Hepatocyte (in vitro differentiated cells): ENCODE measurements at regions not wholly inside any gene's neighbourhood (a gene's known extent, or its start where the extent isn't known, plus 50 kb on each side); places are given as distances from the start of the nearest gene placed in this dataset.

Experiments used
- DNase-seq: peaks from one replicate; pipeline ENCODE4 v3.0.0-alpha.2; 2016; ENCODE audit warnings: low spot score
- H2AFZ ChIP-seq: fragments of 200-600 bp; sonication (generic); 2 replicates; pipeline ENCODE4 v1.6.0; 2016; ENCODE audit warnings: antibody characterized with exemption, mild to moderate bottlenecking
- H3K27ac ChIP-seq: fragments of 200-600 bp; sonication (generic); 2 replicates; pipeline ENCODE4 v1.5.1; 2016; ENCODE audit warnings: mild to moderate bottlenecking
- H3K27me3 ChIP-seq: fragments of 200-600 bp; sonication (generic); 2 replicates; pipeline ENCODE4 v1.6.1; 2016
- H3K36me3 ChIP-seq: fragments of 200-600 bp; sonication (generic); replicated peaks from 2 replicates; pipeline ENCODE4 v1.5.1; 2016; ENCODE audit warnings: low read depth; ENCODE audit not compliant: insufficient read depth
- H3K4me1 ChIP-seq: fragments of 200-600 bp; sonication (generic); 2 replicates; pipeline ENCODE4 v1.5.1; 2016; ENCODE audit warnings: mild to moderate bottlenecking, moderate library complexity; ENCODE audit not compliant: insufficient read depth
- H3K4me2 ChIP-seq: fragments of 200-600 bp; sonication (generic); 2 replicates; pipeline ENCODE4 v1.6.0; 2016
- H3K4me3 ChIP-seq: fragments of 200-600 bp; sonication (generic); 2 replicates; pipeline ENCODE4 v1.5.1; 2016; ENCODE audit warnings: mild to moderate bottlenecking
- H3K79me2 ChIP-seq: fragments of 200-600 bp; sonication (generic); 2 replicates; pipeline ENCODE4 v1.6.0; 2017; ENCODE audit warnings: mild to moderate bottlenecking
- H3K9me2 ChIP-seq: fragments of 200-600 bp; sonication (generic); replicated peaks from 2 replicates; pipeline ENCODE4 v1.6.0; 2017; ENCODE audit warnings: mild to moderate bottlenecking; ENCODE audit not compliant: insufficient read depth
- H3K9me3 ChIP-seq: fragments of 200-600 bp; sonication (generic); 2 replicates; pipeline ENCODE4 v1.5.1; 2016; ENCODE audit warnings: low read depth, mild to moderate bottlenecking
- H4K20me1 ChIP-seq: fragments of 200-600 bp; sonication (generic); 2 replicates; pipeline ENCODE4 v1.6.0; 2016; ENCODE audit warnings: mild to moderate bottlenecking; ENCODE audit not compliant: insufficient read depth, poor library complexity, severe bottlenecking
- EZH2 ChIP-seq: fragments of 200-600 bp; sonication (generic); IDR thresholded peaks from 2 replicates; pipeline ENCODE4 v1.6.1; 2016; ENCODE audit warnings: antibody characterized with exemption, mild to moderate bottlenecking, borderline replicate concordance
- EZH2phosphoT487 ChIP-seq: fragments of 200-600 bp; sonication (generic); IDR thresholded peaks from one replicate; pipeline ENCODE4 v1.6.1; 2018; ENCODE audit warnings: antibody characterized with exemption, mild to moderate bottlenecking, low read depth, moderate library complexity; ENCODE audit not compliant: unreplicated experiment, severe bottlenecking
- WGBS: methylation state at CpG from one replicate; pipeline ENCODE4 v1.1.6; 2016; ENCODE audit warnings: low lambda C conversion rate; ENCODE audit errors: missing lambda C conversion rate; 5-methylcytosine and 5-hydroxymethylcytosine counted together
- TF ChIP-seq, protein P1 (sequence below): fragments of 200-600 bp; sonication (generic); IDR thresholded peaks from 2 replicates; pipeline ENCODE4 v1.5.1; 2016; ENCODE audit warnings: antibody characterized with exemption, mild to moderate bottlenecking; ENCODE audit not compliant: poor library complexity

DNA sequence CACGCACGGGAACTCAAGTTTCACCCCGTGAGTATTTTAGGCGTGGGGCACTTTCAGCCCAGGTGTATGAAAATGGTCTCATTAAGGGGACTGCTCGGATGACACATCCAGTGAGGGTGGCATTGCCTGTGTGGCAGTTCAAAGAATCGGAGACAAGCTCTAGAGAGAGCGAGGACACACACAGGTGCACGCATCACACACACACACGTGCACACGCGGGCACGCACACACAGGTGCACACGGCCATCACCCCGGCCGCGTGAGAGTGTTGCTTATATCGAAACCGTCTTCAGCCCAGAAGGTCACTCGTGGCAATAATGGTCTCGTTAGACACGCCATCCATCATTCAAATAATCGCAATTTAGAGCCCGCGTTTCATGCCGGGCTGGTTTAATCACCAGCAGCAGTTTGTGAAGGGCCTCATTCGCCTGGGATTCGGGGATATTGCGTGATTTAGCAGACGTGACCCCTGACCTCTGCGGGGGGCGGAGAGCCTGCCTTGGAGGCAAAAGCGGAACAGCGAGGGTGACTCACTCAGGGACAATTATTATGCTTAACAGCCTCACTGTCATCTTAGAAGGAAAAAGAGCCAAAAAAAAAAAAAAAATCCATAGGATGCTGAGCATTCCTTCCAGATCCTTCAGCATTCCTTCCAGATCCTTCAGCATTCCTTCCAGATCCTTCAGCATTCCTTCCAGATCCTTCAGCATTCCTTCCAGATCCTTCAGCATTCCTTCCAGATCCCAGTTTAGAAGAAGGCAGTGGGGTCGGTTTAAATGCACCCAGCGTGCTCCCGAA, 89.4 kb upstream of the PPP2R3B start:
- no peaks in the 10 kb centered on the region for H4K20me1 ChIP-seq
- no peaks in the 10 kb centered on the region for H3K79me2 ChIP-seq
- H3K4me2 ChIP-seq = no peak overlapping the region
- H2AFZ ChIP-seq = no peak overlapping the region
- no peaks in the 10 kb centered on the region for H3K9me3 ChIP-seq
- no peak for DNase-seq
- TF ChIP-seq EZH2 = no peak
- no peaks in the 10 kb centered on the region for H3K27me3 ChIP-seq
- H3K9me2 ChIP-seq = no peaks in the 10 kb centered on the region
- WGBS = 91% methylated on average over 36 of the region's 36 CpGs
- H3K27ac ChIP-seq = no peak overlapping the region
- H3K4me1 ChIP-seq = no peaks in the 10 kb centered on the region
- H3K4me3 ChIP-seq = no peak overlapping the region
- H3K36me3 ChIP-seq = no peaks in the 10 kb centered on the region

GRCh38 chrX:476724-477075, 90.0 kb upstream of the PPP2R3B start:
- whole genome bisulfite sequencing = 91% methylated on average over 20 of the region's 21 CpGs
- Histone ChIP-seq H3K9me2 (no peaks in the 10 kb centered on the region), H3K36me3 (no peaks in the 10 kb centered on the region), H4K20me1 (no peaks in the 10 kb centered on the region), H3K9me3 (no peaks in the 10 kb centered on the region), H3K27ac (no peak overlapping the region), H3K79me2 (no peaks in the 10 kb centered on the region), H2AFZ (no peak overlapping the region), H3K4me3 (no peak overlapping the region), H3K4me2 (no peak overlapping the region), H3K4me1 (no peaks in the 10 kb centered on the region), H3K27me3 (no peaks in the 10 kb centered on the region)
- TF ChIP-seq, protein P1, sequence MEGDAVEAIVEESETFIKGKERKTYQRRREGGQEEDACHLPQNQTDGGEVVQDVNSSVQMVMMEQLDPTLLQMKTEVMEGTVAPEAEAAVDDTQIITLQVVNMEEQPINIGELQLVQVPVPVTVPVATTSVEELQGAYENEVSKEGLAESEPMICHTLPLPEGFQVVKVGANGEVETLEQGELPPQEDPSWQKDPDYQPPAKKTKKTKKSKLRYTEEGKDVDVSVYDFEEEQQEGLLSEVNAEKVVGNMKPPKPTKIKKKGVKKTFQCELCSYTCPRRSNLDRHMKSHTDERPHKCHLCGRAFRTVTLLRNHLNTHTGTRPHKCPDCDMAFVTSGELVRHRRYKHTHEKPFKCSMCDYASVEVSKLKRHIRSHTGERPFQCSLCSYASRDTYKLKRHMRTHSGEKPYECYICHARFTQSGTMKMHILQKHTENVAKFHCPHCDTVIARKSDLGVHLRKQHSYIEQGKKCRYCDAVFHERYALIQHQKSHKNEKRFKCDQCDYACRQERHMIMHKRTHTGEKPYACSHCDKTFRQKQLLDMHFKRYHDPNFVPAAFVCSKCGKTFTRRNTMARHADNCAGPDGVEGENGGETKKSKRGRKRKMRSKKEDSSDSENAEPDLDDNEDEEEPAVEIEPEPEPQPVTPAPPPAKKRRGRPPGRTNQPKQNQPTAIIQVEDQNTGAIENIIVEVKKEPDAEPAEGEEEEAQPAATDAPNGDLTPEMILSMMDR = no peak
- no peak for TF ChIP-seq EZH2phosphoT487
- no peak for TF ChIP-seq EZH2
- no peak for DNase-seq

DNA sequence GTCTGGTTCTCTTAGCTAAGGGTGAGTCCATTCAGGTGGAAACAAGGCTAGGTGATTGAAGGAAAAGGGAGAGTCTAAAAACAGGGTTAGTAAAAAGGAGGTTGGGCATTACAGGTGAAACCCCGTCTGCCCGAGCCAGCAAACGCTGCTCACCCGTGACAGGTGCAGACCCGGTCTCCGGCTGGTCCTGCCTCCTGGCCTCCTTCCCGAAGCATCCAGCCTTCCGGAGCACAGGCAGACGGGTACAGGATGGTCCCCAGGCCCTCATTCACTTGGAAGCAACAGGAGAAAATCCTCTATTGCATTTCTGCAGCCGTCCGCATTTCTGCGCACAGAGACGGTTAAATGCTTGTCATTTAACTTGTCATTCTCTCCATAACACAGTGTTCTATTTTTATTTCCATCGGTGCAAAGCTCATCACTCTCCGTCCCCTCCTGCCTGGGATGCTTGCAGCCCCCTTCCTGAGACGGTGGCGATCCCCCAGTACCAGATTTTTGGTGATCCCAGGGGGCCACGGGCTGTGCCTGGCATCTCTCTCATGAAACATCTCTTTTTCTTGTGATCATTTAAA, 90.8 kb upstream of the PPP2R3B start:
- 89% methylated on average over 18 of the region's 18 CpGs for WGBS
- no peaks in the 10 kb centered on the region for H3K4me1 ChIP-seq
- H3K9me2 ChIP-seq = no peaks in the 10 kb centered on the region
- H3K79me2 ChIP-seq = no peaks in the 10 kb centered on the region
- DNase-seq = no peak
- H2AFZ ChIP-seq = no peak overlapping the region
- no peaks in the 10 kb centered on the region for H3K36me3 ChIP-seq
- no peaks in the 10 kb centered on the region for H4K20me1 ChIP-seq
- H3K4me3 ChIP-seq = no peak overlapping the region
- H3K27me3 ChIP-seq = no peaks in the 10 kb centered on the region
- H3K27ac ChIP-seq = no peak overlapping the region
- no peak overlapping the region for H3K4me2 ChIP-seq
- TF ChIP-seq, protein P1 = no peak
- TF ChIP-seq EZH2phosphoT487 = no peak
- TF ChIP-seq EZH2 = no peak
- no peaks in the 10 kb centered on the region for H3K9me3 ChIP-seq

DNA sequence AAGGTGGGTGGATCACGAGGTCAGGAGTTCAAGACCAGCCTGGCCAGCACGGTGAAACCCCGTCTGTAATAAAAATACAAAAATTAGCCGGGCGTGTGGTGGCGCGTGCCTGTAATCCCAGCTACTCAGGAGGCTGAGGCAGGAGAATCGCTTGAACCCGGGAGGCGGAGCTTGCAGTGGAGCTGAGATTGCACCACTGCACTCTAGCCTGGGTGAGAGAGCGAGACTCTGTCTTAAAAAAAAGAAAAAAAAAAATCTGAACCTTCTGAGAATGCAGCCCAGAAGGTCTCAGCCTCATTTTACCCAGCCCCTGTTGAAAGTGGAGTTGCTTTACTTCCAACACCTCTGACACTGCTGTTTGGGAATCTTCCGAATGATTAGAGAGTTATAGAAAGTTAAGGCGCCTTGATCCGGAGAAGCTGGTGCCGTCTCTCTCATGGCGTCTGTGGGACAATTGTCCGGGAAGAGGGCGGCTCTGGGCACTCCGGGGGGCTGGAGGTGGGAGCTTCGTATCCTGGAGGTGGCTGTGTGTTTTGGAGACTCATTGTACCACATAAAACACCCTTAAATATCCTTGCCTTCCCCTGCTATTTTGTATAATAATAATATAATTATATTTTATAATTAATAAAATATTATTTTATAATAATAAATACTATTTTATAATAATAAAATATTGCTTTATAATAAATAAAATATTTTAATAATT, 92.7 kb upstream of the PPP2R3B start:
- Histone ChIP-seq H3K27me3 (no peaks in the 10 kb centered on the region), H3K9me2 (no peaks in the 10 kb centered on the region), H3K4me1 (no peaks in the 10 kb centered on the region), H3K79me2 (no peaks in the 10 kb centered on the region), H3K4me3 (no peak overlapping the region), H4K20me1 (no peaks in the 10 kb centered on the region), H3K9me3 (no peaks in the 10 kb centered on the region), H2AFZ (no peak overlapping the region), H3K27ac (no peak overlapping the region), H3K4me2 (no peak overlapping the region), H3K36me3 (no peaks in the 10 kb centered on the region)
- no peak for TF ChIP-seq EZH2
- TF ChIP-seq EZH2phosphoT487 = no peak
- TF ChIP-seq, protein P1 = no peak
- DNase-seq = no peak
- WGBS = 95% methylated on average over 20 of the region's 20 CpGs
